GM12878 (cell line): ENCODE measurements at regions not wholly inside any gene's neighbourhood (a gene's known extent, or its start where the extent isn't known, plus 50 kb on each side); places are given as distances from the start of the nearest gene placed in this dataset.

Experiments
- ATAC-seq: fragments of 200-7000 bp; cut with Tn5 transposase; 3 replicates; pipeline ENCODE4 v1.9.1; 2020; ENCODE audit warnings: mild to moderate bottlenecking, moderate library complexity
- BruUV-seq: library from RNA; stranded (reverse); fragments of 400-500 nt; replicated peaks from 2 replicates; lab custom pipeline; 2021; lab: Mats Ljungman, UMichigan
- CTCF ChIA-PET: fragments of 300-600 bp; sonication (Branson Sonifier 250); formaldehyde crosslinking; extraction: SDS; loops from one replicate; lab custom pipeline; 2021; ENCODE audit warnings: inconsistent platforms; lab: Yijun Ruan, JAX
- POLR2A ChIA-PET: fragments of 350-600 bp; formaldehyde crosslinking; extraction: SDS; loops from one replicate; lab custom pipeline; 2021; ENCODE audit warnings: inconsistent platforms; lab: Charles Lee
- RAD21 ChIA-PET: fragments of 300-600 bp; sonication (Branson Sonifier 250); formaldehyde crosslinking; loops from one replicate; lab custom pipeline; 2023; ENCODE audit warnings: antibody characterized with exemption; ENCODE audit not compliant: unreplicated experiment; lab: Charles Lee
- SMC1A ChIA-PET: fragments of 300-600 bp; sonication (Branson Sonifier 250); formaldehyde crosslinking; loops from one replicate; lab custom pipeline; 2023; ENCODE audit not compliant: unreplicated experiment, uncharacterized antibody; lab: Charles Lee
- DNase-seq: peaks from one replicate; pipeline ENCODE4 v3.0.0-alpha.2; 2011; ENCODE audit warnings: low read depth, low spot score
- FAIRE-seq: peaks from 3 replicates; lab custom pipeline; 2011; peaks lifted over from hg19 to GRCh38; lab: Jason Lieb, UNC
- H2AFZ ChIP-seq: 2 replicates; pipeline ENCODE4 v1.6.0; 2011; ENCODE audit warnings: low read depth, low read length, control low read depth; ENCODE audit not compliant: control insufficient read depth
- H3K27ac ChIP-seq: 2 replicates; pipeline ENCODE4 v1.5.1; 2011; ENCODE audit warnings: control low read depth; ENCODE audit not compliant: control insufficient read depth, insufficient read depth
- H3K27me3 ChIP-seq, 2 experiments: replicated peaks in 1 of 2; 2 replicates each; pipeline versions ENCODE4 v1.6.0 to v1.6.1; 2011; ENCODE audit warnings: low read length in 1 of 2; ENCODE audit not compliant: control insufficient read depth in 2 of 2, insufficient read depth in 2 of 2
- H3K36me3 ChIP-seq, 2 experiments: 2 replicates each; pipeline ENCODE4 v1.5.1; 2011; ENCODE audit warnings: low read length in 1 of 2; ENCODE audit not compliant: control insufficient read depth in 2 of 2, insufficient read depth in 2 of 2
- H3K4me1 ChIP-seq: 2 replicates; pipeline ENCODE4 v1.6.1; 2011; ENCODE audit warnings: mild to moderate bottlenecking, low read length, moderate library complexity, mixed read lengths; ENCODE audit not compliant: control insufficient read depth, insufficient read depth
- H3K4me2 ChIP-seq: 2 replicates; pipeline ENCODE4 v1.6.0; 2011; ENCODE audit warnings: control low read depth; ENCODE audit not compliant: control insufficient read depth, insufficient read depth
- H3K4me3 ChIP-seq: fragments of 200-600 bp; sonication (generic); 2 replicates; pipeline ENCODE4 v1.5.1; 2016
- H3K79me2 ChIP-seq: 2 replicates; pipeline ENCODE4 v1.6.0; 2011; ENCODE audit warnings: low read length; ENCODE audit not compliant: control insufficient read depth, insufficient read depth
- H3K9ac ChIP-seq: 2 replicates; pipeline ENCODE4 v1.8.0; 2011; ENCODE audit warnings: low read length, control low read depth, mixed read lengths; ENCODE audit not compliant: control insufficient read depth, insufficient read depth
- H3K9me3 ChIP-seq: replicated peaks from 3 replicates; pipeline ENCODE4 v1.5.1; 2011; ENCODE audit warnings: mild to moderate bottlenecking, low read length; ENCODE audit not compliant: control insufficient read depth, insufficient read depth
- H4K20me1 ChIP-seq: 2 replicates; pipeline ENCODE4 v1.6.0; 2011; ENCODE audit not compliant: control insufficient read depth, insufficient read depth
- BRCA1 ChIP-seq: IDR thresholded peaks from 2 replicates; pipeline ENCODE4 v1.6.1; 2011; ENCODE audit warnings: low read depth, low read length, improper control_type of control experiment
- DPF2 ChIP-seq: fragments of 450-650 bp; IDR thresholded peaks from 2 replicates; pipeline ENCODE4 v1.6.1; 2017; ENCODE audit warnings: mild to moderate bottlenecking
- E2F8 ChIP-seq: fragments of 450-650 bp; IDR thresholded peaks from 2 replicates; pipeline ENCODE4 v1.6.1; 2018; ENCODE audit warnings: mild to moderate bottlenecking, low read depth, moderate library complexity; ENCODE audit not compliant: partially characterized antibody
- E4F1 ChIP-seq: fragments of 450-650 bp; IDR thresholded peaks from 2 replicates; pipeline ENCODE4 v1.6.1; 2018; ENCODE audit warnings: borderline replicate concordance, mild to moderate bottlenecking; ENCODE audit not compliant: partially characterized antibody
- EZH2 ChIP-seq: IDR thresholded peaks from 2 replicates; pipeline ENCODE4 v1.6.1; 2012; ENCODE audit warnings: low read depth, mild to moderate bottlenecking, control low read depth, inconsistent platforms, low read length, borderline replicate concordance; ENCODE audit not compliant: control insufficient read depth
- IKZF1 ChIP-seq: fragments of 450-650 bp; conservative IDR thresholded peaks from 2 replicates; pipeline ENCODE4 v1.6.1; 2017; ENCODE audit warnings: antibody characterized with exemption, mild to moderate bottlenecking
- IRF5 ChIP-seq: fragments of 450-650 bp; IDR thresholded peaks from 2 replicates; pipeline ENCODE4 v1.6.1; 2017; ENCODE audit warnings: borderline replicate concordance
- MLLT1 ChIP-seq: fragments of 450-650 bp; IDR thresholded peaks from 2 replicates; pipeline ENCODE4 v1.6.1; 2016; ENCODE audit warnings: mild to moderate bottlenecking
- MXI1 ChIP-seq: fragments of 150-350 bp; IDR thresholded peaks from 2 replicates; pipeline ENCODE4 v1.6.1; 2011; ENCODE audit warnings: low read depth, mild to moderate bottlenecking, inconsistent platforms, low read length, improper control_type of control experiment
- NFYB ChIP-seq: IDR thresholded peaks from 2 replicates; pipeline ENCODE4 v1.6.1; 2011; ENCODE audit warnings: low read depth, mild to moderate bottlenecking, low read length, improper control_type of control experiment, moderate library complexity; ENCODE audit not compliant: insufficient read depth
- NR2C1 ChIP-seq: fragments of 450-650 bp; IDR thresholded peaks from 2 replicates; pipeline ENCODE4 v1.6.1; 2017; ENCODE audit warnings: antibody characterized with exemption, mild to moderate bottlenecking, moderate library complexity
- PBX3 ChIP-seq: IDR thresholded peaks from 2 replicates; pipeline ENCODE4 v1.6.1; 2011; ENCODE audit warnings: mild to moderate bottlenecking, low read depth, low read length, moderate library complexity; ENCODE audit not compliant: insufficient replicate concordance
- RBBP5 ChIP-seq: fragments of 200-600 bp; sonication (generic); conservative IDR thresholded peaks from 2 replicates; pipeline ENCODE4 v1.6.1; 2016
- TAF1 ChIP-seq: IDR thresholded peaks from 2 replicates; pipeline ENCODE4 v1.6.1; 2011; ENCODE audit warnings: mild to moderate bottlenecking, low read depth, low read length, borderline replicate concordance
- TARDBP ChIP-seq: IDR thresholded peaks from 2 replicates; pipeline ENCODE4 v1.6.1; 2016; ENCODE audit warnings: borderline replicate concordance
- WGBS: methylation state at CpG from one replicate; pipeline ENCODE4 v1.1.6; 2016; ENCODE audit warnings: low lambda C conversion rate; ENCODE audit not compliant: insufficient replicate concordance, insufficient coverage; ENCODE audit errors: missing lambda C conversion rate; 5-methylcytosine and 5-hydroxymethylcytosine counted together
- in situ Hi-C: fragments of 300-500 bp; cut with MboI; formaldehyde crosslinking; loops from 9 replicates; pipeline ENCODE4 v1.14.3; 2018; ENCODE audit warnings: mixed read lengths
- intact Hi-C: fragments of 100-400 bp; cut with micrococcal nuclease; formaldehyde crosslinking; loops from one replicate; pipeline ENCODE4 v1.14.2; 2022; ENCODE audit not compliant: unreplicated experiment

GRCh38 chr3:89654031-89654430, 546.6 kb downstream of the EPHA3 start:
- Histone ChIP-seq H3K27me3 (no peaks in the 10 kb centered on the region), H3K4me3 (no peak overlapping the region), H3K4me1 (no peaks in the 10 kb centered on the region), H3K27ac (no peak overlapping the region), H3K36me3 (no peaks in the 10 kb centered on the region), H2AFZ (no peak overlapping the region), H3K79me2 (no peaks in the 10 kb centered on the region), H3K9me3 (no peaks in the 10 kb centered on the region), H3K4me2 (no peak overlapping the region), H4K20me1 (no peaks in the 10 kb centered on the region), H3K9ac (no peak overlapping the region)
- ChIA-PET POLR2A (no interaction called here), RAD21 (no interaction called here), CTCF (no interaction called here), SMC1A (interaction anchor here (0.6 kb wide), 1 partner anchor 40 kb away, joined by 3 read pairs; no protein-coding TSS in a partner anchor)
- FAIRE-seq (no peak), DNase-seq (no peak), ATAC-seq (no peak)
- in situ Hi-C loops (no loop called here), intact Hi-C loops (no loop called here)
- 26% methylated on average over 1 of the region's 1 CpG for whole genome bisulfite sequencing
- BruUV-seq: no TSS peak
- TF ChIP-seq EZH2: no peak
- TF ChIP-seq MXI1: no peak
- no peak for TF ChIP-seq DPF2
- no peak for TF ChIP-seq RBBP5
- no peak for TF ChIP-seq TARDBP
- TF ChIP-seq TAF1: no peak
- no peak for TF ChIP-seq MLLT1
- TF ChIP-seq NFYB: no peak
- TF ChIP-seq NR2C1: no peak
- no peak for TF ChIP-seq IKZF1
- TF ChIP-seq IRF5: no peak
- no peak for TF ChIP-seq E4F1
- TF ChIP-seq BRCA1: no peak
- TF ChIP-seq PBX3: no peak
- no peak for TF ChIP-seq E2F8
